Suprapubic skin (tissue), 4 donors: ENCODE measurements at regions not wholly inside any gene's neighbourhood (a gene's known extent, or its start where the extent isn't known, plus 50 kb on each side); places are given as distances from the start of the nearest gene placed in this dataset.

ENCODE experiments used
- EP300 ChIP-seq: sonication (generic); formaldehyde crosslinking; IDR thresholded peaks from one replicate; pipeline ENCODE4 v1.6.1; 2017; ENCODE audit warnings: antibody characterized with exemption
- POLR2A ChIP-seq, 2 donors: fragments of 450-650 bp; IDR thresholded peaks; one replicate each; pipeline ENCODE4 v1.6.1; 2017; ENCODE audit warnings: antibody characterized with exemption in 2 of 2, mild to moderate bottlenecking in 2 of 2, moderate library complexity in 2 of 2
- POLR2AphosphoS5 ChIP-seq, 3 donors: sonication (generic); formaldehyde crosslinking; IDR thresholded peaks; one replicate each; pipeline ENCODE4 v1.6.1; 2017; ENCODE audit warnings: antibody characterized with exemption in 3 of 3
- TF ChIP-seq, protein P1 (sequence below), 2 donors: fragments of 200-600 bp in 1 of 2; fragments of 450-650 bp in 1 of 2; sonication (generic) in 1 of 2; IDR thresholded peaks; one replicate each; pipeline ENCODE4 v1.5.1; 2016 to 2019; ENCODE audit warnings: antibody characterized with exemption in 2 of 2, mild to moderate bottlenecking in 1 of 2, moderate library complexity in 1 of 2

DNA sequence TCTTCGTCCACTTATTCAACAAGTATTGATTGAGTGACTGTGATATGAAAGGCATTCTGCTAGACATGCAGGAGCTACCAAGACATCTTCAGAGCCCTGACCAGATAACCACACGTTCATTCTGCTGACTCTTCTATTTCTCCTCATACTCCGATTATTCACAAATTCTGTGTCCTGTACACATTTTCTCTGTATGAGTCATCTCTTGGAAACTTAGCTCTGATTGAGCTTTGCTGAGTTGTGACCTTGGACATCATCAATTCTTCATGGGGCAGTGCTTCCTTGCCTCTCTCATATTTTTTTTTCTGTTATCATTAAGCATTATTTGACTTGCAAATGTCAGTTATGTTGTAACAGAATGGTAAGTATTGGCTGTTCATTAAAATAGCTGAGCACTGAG is 351.6 kb upstream of the CNR1 start:
- TF ChIP-seq EP300 = no peak
- TF ChIP-seq, protein P1, sequence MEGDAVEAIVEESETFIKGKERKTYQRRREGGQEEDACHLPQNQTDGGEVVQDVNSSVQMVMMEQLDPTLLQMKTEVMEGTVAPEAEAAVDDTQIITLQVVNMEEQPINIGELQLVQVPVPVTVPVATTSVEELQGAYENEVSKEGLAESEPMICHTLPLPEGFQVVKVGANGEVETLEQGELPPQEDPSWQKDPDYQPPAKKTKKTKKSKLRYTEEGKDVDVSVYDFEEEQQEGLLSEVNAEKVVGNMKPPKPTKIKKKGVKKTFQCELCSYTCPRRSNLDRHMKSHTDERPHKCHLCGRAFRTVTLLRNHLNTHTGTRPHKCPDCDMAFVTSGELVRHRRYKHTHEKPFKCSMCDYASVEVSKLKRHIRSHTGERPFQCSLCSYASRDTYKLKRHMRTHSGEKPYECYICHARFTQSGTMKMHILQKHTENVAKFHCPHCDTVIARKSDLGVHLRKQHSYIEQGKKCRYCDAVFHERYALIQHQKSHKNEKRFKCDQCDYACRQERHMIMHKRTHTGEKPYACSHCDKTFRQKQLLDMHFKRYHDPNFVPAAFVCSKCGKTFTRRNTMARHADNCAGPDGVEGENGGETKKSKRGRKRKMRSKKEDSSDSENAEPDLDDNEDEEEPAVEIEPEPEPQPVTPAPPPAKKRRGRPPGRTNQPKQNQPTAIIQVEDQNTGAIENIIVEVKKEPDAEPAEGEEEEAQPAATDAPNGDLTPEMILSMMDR (IDR thresholded peaks at IDR 0.05) = no peak
- no peak for TF ChIP-seq POLR2A (IDR thresholded peaks at IDR 0.05)
- no peak for TF ChIP-seq POLR2AphosphoS5 (IDR thresholded peaks at IDR 0.05)
